IgD-negative memory B cell (primary cell): ENCODE measurements at regions not wholly inside any gene's neighbourhood (a gene's known extent, or its start where the extent isn't known, plus 50 kb on each side); places are given as distances from the start of the nearest gene placed in this dataset.
"Not testable (repeated sequence)": the region's sequence is repeated elsewhere in the genome, so short reads cannot be mapped to it uniquely, and the experiment has no call there.

ENCODE experiments used
- H3K27ac Mint-ChIP-seq, 3 donors: one replicate each; pipeline ENCODE4 v1.8.0; 2020 to 2022; ENCODE audit warnings: mild to moderate bottlenecking in 3 of 3, mixed read lengths in 3 of 3, moderate library complexity in 1 of 3
- H3K27me3 Mint-ChIP-seq: one replicate; pipeline ENCODE4 v1.8.0; 2021; ENCODE audit warnings: mixed read lengths
- H3K36me3 Mint-ChIP-seq: one replicate; pipeline ENCODE4 v1.8.0; 2020; ENCODE audit warnings: mild to moderate bottlenecking, mixed read lengths
- H3K4me1 Mint-ChIP-seq, 3 donors: one replicate each; pipeline ENCODE4 v1.8.0; 2020 to 2022; ENCODE audit warnings: mixed read lengths in 3 of 3, mild to moderate bottlenecking in 1 of 3
- H3K4me3 Mint-ChIP-seq, 4 donors: one replicate each; pipeline ENCODE4 v1.8.0; 2020 to 2022; ENCODE audit warnings: mild to moderate bottlenecking in 4 of 4, mixed read lengths in 4 of 4, moderate library complexity in 3 of 4
- H3K9me3 Mint-ChIP-seq, 3 donors: one replicate each; pipeline ENCODE4 v1.8.0; 2020 to 2021; ENCODE audit warnings: mixed read lengths in 3 of 3, mild to moderate bottlenecking in 1 of 3

DNA sequence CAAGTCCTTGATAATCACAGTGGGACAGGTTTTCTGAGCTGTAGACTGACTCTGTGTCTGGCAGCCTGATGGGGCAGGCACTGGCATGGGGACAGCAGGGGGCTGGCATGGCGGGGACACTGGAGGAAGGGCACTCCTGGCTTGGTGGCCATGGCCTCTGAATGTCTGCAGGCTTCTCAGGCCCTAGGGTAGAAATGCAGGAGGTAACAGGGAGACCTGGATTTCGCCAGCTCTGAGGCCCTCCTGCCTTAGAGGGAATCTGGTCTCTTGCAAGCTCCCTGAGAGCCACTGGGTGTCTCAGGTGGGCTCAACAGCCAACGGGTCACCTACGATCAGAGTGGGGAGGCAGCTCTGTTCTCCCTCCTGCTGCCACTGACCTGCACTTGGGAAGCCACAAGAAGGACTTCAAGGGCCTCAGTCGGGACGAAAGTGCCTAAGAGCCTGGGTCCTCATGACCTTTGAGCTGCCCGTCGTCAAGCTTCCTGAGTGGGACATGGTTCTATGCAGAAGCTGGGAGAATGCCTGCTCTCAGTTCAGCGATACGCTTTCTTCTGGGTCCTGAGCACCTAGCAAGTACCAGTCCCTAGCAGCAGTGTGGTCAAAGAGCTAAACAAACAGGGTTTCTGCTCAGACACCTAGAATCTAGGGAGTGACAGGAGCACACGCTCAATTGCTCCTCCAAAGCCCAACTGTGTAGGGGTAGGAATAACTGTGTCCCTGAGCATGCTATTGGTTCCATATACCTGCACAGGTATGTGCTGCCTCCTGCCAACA, 569.0 kb downstream of the PTPRU start:
- Mint-ChIP-seq H3K4me1 (peaks cover 0 to 1% (median 0%) of the 10 kb centered on the region in 3 donors), H3K27ac (no peak overlapping the region), H3K27me3 (peaks cover 14% of the 10 kb centered on the region), H3K4me3 (no peak overlapping the region), H3K36me3 (no peaks in the 10 kb centered on the region), H3K9me3 (no peaks in the 10 kb centered on the region)

DNA sequence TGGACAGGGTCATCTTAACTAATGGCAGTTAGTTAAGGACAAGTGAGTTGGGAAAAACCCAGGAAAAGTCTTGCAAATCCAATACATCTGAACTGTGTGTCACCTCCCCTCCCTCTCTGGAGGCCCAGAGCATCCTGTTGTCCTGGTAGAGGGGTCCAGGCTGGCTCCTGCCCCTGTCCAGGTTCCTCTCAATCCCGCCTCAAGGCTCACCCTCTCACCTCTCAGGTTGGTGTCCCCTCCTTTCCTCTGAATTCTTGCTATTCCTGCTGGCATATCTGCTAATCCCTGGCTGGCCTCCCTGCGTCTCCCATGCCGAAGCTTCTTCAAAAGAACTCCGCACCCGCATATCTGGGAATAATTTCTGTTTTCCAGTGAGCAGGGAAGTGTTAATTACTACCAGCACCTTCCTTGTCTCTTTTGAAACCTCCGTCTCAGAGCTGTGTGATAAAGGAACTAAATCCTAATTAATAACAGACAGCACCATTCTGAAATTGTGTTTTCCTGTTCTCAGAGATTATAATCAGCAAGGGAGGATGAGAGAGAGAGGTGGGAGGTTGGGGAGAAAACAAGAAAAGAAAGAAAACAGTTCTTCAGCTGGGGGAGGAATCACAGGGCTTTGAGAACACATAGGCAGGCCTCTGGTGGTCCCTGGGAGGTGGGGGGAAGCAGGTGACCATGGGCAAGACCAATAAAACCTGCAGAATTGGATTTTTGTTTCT, 568.0 kb downstream of the PTPRU start:
- peaks cover 1% of the 10 kb centered on the region for H3K36me3 Mint-ChIP-seq
- no peak overlapping the region for H3K27ac Mint-ChIP-seq
- no peaks in the 10 kb centered on the region for H3K4me1 Mint-ChIP-seq
- peaks cover 14% of the 10 kb centered on the region for H3K27me3 Mint-ChIP-seq
- H3K4me3 Mint-ChIP-seq, result no peak overlapping the region
- H3K9me3 Mint-ChIP-seq, result no peaks in the 10 kb centered on the region

DNA sequence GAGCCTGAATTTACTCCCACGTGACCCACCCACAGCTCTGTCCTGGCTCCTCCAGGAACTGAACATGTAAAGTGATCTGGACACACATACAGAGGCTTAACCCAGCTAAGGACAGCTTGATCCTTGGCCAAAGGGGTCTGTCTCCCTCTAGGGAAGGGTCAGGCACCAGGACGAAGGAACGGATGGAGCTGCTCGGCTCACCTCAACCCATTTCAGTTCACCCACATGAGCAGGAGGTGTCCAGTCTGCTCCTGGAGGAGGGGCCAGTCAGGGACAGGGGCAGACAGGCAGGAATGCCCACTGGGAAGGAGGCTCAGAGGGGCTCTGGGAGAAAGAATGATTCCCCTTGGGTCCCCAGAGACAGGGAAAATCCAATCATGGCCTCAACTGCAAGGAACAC, 567.2 kb downstream of the PTPRU start:
- H3K9me3 Mint-ChIP-seq, result no peaks in the 10 kb centered on the region
- no peak overlapping the region for H3K27ac Mint-ChIP-seq
- H3K4me1 Mint-ChIP-seq, result no peaks in the 10 kb centered on the region
- H3K36me3 Mint-ChIP-seq, result peaks cover 1% of the 10 kb centered on the region
- peak overlapping the region in 1 of 4 donors; percentile 1 for H3K4me3 Mint-ChIP-seq
- H3K27me3 Mint-ChIP-seq, result peaks cover 11% of the 10 kb centered on the region

DNA sequence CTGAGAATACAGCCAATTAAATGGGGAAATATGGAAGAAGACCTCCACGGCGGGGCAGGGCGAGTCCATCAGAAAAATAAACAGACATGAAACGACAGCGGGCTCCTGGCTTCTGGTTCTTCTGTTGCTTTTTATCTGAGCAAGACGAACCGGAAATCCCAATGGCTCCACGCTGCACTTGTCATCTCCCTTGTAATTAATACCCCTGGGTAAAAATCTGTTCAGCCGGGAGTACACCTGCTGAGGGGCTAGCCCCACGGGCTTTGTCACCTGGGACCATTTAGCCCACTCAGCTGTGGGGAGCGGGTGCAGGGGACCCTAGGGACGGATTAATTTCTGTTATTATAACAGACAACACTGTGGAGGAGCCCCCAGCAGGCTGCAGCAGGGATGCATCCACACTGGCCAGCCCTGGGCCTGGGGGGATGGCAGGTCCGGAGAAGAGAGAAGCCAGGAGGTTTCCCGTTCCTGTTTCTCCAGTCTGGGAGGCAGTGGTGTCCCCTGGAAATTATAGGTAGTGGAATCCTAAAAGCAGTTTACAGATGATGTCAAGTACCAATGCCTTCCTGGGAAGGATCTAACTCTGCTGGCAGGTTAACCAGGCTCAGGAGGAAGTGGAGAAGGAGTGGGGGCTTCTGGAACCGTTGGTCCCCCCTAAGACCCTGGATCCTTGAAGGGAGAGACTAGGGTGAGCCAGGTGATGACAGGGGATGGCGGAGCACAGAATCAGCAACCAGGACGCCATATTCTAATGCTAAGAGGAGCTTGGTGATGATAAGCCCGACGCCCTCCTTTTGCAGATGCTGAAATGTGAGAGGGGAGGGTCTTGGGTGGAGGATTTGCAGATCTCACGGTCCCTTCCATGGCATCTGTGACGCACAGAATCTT, 566.1 kb downstream of the PTPRU start:
- H3K27me3 Mint-ChIP-seq, result peaks cover 11% of the 10 kb centered on the region
- H3K27ac Mint-ChIP-seq, result no peak overlapping the region
- H3K4me1 Mint-ChIP-seq, result no peaks in the 10 kb centered on the region
- H3K36me3 Mint-ChIP-seq, result peaks cover 1% of the 10 kb centered on the region
- no peaks in the 10 kb centered on the region for H3K9me3 Mint-ChIP-seq
- H3K4me3 Mint-ChIP-seq, result no peak overlapping the region

DNA sequence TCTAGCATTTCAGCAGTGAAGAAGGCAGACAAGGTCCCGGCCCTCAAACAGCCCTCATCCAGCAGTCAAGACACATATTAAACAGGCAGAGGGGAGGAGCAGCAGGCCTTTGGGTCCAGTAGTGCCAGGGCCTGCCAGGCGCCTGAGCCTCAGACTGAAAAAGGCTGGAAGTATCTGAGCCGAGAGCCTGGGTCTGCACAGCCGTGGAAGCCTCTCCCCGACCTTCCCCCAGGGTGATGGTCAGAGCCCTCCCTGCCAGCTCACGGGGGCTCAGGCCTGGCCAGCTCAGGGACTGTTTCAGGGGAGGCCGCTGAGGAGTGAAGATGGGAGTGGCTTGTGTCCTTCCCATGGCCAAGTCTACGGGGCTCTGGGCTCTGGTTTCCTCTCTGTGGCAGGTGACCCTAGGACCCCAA, 565.2 kb downstream of the PTPRU start:
- peaks cover 11% of the 10 kb centered on the region for H3K27me3 Mint-ChIP-seq

DNA sequence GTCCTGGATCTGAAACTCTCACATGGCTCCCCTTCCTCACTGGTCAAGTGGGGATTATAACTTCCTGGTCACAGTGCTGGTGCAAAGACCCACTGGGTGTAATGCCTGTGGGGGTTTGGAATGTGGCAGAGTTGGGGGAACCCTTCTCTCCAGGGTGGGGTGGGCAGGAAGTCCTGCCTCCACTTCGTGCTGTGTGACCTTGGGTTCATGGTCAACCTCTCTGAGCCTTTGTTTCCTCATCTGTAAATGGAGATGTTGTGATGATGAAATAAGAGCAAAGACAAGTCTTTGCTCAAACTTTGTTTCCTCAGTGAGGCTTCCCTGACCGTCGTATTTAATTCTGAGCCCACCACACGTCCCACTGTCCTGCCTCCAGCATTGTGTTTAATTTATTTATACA, 564.7 kb downstream of the PTPRU start:
- no peaks in the 10 kb centered on the region for H3K4me1 Mint-ChIP-seq
- no peak overlapping the region for H3K27ac Mint-ChIP-seq
- peaks cover 11% of the 10 kb centered on the region for H3K27me3 Mint-ChIP-seq
- no peak overlapping the region for H3K4me3 Mint-ChIP-seq
- H3K9me3 Mint-ChIP-seq, result no peaks in the 10 kb centered on the region
- H3K36me3 Mint-ChIP-seq, result peaks cover 1% of the 10 kb centered on the region

More for the DNA sequence above, 565.2 kb downstream of the PTPRU start:
- Mint-ChIP-seq H3K36me3 (peaks cover 1% of the 10 kb centered on the region), H3K27ac (no peak overlapping the region), H3K9me3 (no peaks in the 10 kb centered on the region), H3K4me1 (no peaks in the 10 kb centered on the region), H3K4me3 (no peak overlapping the region)

DNA sequence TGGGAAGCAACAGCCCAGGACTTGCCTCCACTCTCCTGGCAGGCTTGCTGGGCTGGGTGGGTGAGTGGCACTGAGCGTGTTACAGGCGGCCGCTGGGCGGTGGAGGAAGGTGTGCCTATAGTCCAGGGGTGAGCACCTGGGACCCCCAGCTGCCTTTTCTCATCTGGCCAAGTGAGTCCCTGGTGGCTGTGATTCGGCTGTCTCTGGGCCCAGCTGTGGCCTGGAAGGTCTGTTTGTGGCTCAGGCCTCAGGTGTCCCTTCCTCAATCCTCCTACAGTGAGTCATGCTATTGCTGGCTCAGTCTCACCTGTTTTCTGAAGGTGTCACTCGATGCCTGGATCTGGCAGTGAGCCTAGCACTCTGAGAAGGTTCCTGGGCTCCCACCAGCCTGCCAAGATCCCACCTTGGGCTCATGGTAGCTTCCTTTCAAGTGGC, 564.2 kb downstream of the PTPRU start:
- Mint-ChIP-seq H3K27me3 (peaks cover 11% of the 10 kb centered on the region), H3K27ac (no peak overlapping the region), H3K4me3 (no peak overlapping the region)

DNA sequence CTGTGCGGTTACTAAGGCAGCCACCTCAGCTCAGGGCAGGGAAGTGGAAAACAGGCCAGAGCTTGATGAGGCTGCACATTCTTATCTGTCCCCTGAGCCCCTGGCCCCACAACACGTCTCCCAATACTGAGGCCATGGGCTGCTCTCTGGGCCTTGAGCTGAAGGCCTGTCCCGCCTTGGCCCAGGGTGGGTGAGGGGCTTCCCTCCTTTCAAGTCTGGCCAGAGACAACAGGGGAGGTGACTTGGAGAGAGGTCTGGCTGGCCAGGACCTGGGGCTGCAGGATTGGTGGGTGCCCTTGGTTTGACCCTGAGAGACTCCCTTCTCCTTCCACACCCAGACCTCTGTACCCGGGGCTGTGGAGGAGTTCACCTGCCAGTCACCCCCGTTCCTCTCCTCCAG, 563.8 kb downstream of the PTPRU start:
- H3K4me3 Mint-ChIP-seq, result no peak overlapping the region
- peaks cover 0 to 7% (median 6%) of the 10 kb centered on the region in 3 donors for H3K9me3 Mint-ChIP-seq
- H3K4me1 Mint-ChIP-seq, result no peaks in the 10 kb centered on the region
- no peak overlapping the region for H3K27ac Mint-ChIP-seq
- peaks cover 11% of the 10 kb centered on the region for H3K27me3 Mint-ChIP-seq
- peaks cover 1% of the 10 kb centered on the region for H3K36me3 Mint-ChIP-seq

More for the DNA sequence above, 564.2 kb downstream of the PTPRU start:
- peaks cover 1% of the 10 kb centered on the region for H3K36me3 Mint-ChIP-seq
- no peaks in the 10 kb centered on the region for H3K4me1 Mint-ChIP-seq
- H3K9me3 Mint-ChIP-seq, result peaks cover 0 to 4% (median 3%) of the 10 kb centered on the region in 3 donors

DNA sequence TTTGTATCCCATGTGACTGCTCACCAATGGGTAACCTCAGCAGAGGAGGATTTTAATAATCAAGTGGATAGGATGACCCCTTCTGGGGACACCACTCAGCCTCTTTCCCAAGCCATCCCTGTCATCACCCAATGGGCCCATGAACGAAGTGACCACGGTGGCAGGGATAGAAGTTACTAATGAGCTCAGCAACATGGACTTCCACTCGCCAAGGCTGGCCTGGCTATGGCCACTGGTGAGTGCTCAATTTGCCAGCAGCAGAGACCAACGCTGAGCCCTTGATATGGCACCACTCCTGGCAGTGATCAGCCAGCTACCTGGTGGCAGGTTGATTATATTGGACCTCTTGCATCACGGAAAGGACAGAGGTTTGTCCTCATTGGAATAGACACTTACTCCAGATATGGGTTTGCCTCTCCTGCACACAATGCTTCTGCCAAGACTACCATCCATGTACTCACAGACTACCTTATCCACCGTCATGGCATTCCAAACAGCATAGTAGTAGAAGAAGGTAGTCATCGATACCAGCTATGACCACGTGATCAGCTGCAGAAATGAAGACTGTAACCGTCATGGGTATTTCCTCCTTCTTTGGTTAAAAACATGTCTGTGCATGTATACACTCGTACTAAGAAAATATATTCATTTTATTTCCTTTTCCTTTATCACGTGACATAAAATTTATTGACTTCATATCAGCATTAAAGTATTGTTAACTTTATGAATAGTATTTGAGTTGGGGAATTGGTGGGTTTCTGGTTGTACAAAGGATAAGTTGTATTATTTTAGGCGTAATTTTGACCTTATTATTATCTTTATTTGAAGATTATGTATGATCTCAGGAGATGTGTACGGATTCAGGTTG, 562.6 kb downstream of the PTPRU start:
- peaks cover 0 to 11% (median 8%) of the 10 kb centered on the region in 3 donors for H3K9me3 Mint-ChIP-seq
- H3K4me1 Mint-ChIP-seq, result no peaks in the 10 kb centered on the region
- H3K36me3 Mint-ChIP-seq, result peaks cover 1% of the 10 kb centered on the region
- H3K27me3 Mint-ChIP-seq, result peaks cover 8% of the 10 kb centered on the region
- no peak overlapping the region for H3K4me3 Mint-ChIP-seq
- no peak overlapping the region for H3K27ac Mint-ChIP-seq

DNA sequence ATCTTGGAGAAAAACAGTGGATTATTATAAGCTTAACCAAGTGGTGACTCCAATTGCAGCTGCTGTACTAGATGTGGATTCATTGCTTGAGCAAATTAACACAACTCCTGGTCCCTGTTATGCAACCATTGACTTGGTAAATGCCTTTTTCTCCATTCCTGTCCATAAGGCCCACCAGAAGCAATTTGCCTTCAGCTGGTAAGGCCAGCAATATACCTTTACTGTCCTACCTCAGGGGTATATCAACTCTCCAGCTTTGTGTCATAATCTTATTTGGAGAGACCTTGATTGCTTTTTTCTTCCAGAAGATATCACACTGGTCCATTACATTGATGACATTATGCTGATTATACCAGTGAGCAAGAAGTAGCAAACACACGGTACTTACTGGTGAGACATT, 560.8 kb downstream of the PTPRU start:
- not testable (repeated sequence) for H3K27me3 Mint-ChIP-seq, H3K4me3 Mint-ChIP-seq, H3K36me3 Mint-ChIP-seq, H3K27ac Mint-ChIP-seq, H3K4me1 Mint-ChIP-seq
- peaks cover 0 to 11% (median 8%) of the 10 kb centered on the region in 3 donors for H3K9me3 Mint-ChIP-seq

DNA sequence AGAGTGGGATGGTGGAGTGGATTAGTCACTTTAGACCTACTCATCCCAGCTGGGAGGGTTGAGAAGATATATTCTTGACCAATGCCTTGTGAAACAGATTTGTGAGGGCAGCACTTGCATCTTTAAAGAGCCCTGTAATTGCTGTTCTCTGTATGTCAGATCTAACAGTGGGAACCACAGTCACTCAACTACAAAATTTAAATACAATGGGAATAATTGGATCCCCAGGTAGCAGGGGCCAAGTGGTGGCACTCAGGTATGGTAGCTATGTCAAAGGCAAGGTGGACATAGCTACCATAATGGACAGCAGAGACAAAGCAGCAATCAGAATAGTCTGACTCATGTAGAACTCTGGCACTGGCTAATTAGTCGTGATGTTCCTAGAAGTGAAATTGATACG, 559.6 kb downstream of the PTPRU start:
- not testable (repeated sequence) for H3K27me3 Mint-ChIP-seq

DNA sequence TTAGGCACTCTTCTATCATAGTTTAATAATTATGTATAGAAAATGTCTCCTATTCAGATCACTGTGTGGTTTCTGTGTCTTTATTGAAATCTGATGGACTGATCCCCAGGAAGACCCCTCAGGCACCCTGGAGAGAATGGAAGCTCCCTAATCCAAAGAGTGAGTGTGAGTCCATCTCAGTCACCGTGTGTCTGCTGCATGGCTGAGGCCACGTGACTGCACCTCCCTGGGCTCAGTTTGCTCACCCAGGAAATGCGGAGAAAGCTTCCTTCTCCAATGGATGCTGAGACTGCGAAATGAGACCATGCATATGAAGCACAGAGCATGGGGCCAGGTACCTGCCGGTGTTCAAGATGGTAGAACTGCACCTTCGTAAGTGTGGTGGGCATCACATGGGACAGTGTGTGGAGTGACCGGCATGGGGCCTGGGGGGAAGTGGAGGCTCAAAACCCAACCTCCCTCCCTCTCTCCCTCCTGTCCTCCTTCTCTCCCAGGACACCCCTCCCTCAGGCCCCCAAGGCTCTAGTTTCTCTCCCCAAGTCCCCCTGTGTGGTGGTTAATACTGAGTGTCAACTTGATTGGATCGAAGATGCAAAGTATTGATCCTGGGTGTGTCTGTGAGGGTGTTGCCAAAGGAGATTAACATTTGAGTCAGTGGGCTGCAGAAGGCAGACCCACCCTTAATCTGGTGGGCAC, 557.5 kb downstream of the PTPRU start:
- Mint-ChIP-seq H3K4me1 (no peaks in the 10 kb centered on the region), H3K4me3 (no peak overlapping the region), H3K27me3 (peaks cover 3% of the 10 kb centered on the region), H3K27ac (no peak overlapping the region), H3K9me3 (peaks cover 0 to 11% (median 8%) of the 10 kb centered on the region in 3 donors), H3K36me3 (no peaks in the 10 kb centered on the region)

More for the DNA sequence above, 559.6 kb downstream of the PTPRU start:
- not testable (repeated sequence) for H3K4me3 Mint-ChIP-seq, H3K36me3 Mint-ChIP-seq, H3K4me1 Mint-ChIP-seq, H3K27ac Mint-ChIP-seq
- peaks cover 0 to 11% (median 8%) of the 10 kb centered on the region in 3 donors for H3K9me3 Mint-ChIP-seq

DNA sequence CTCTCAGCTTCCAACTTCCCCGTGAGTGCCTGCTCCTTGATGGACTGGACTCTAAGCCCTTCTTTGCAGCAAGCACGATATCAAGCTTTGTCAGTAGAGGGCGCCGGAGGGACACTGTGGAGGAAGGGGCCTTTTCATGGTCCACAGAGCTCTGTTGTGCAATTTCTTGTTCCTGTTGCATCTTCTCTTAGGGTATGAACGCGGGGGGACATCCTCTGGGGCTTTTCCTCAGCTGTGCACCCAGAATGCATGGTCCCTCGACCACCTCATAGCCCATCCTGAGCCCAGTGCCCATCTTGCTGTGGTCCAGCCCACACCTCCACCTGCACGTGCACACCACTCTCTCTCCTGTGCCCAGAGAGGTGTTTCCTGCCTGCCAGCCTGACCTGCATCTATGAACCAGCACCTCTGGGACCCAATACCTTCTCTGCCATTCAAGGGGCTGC, 556.8 kb downstream of the PTPRU start:
- Mint-ChIP-seq H3K4me1 (no peaks in the 10 kb centered on the region), H3K36me3 (no peaks in the 10 kb centered on the region), H3K27me3 (peaks cover 4% of the 10 kb centered on the region)

DNA sequence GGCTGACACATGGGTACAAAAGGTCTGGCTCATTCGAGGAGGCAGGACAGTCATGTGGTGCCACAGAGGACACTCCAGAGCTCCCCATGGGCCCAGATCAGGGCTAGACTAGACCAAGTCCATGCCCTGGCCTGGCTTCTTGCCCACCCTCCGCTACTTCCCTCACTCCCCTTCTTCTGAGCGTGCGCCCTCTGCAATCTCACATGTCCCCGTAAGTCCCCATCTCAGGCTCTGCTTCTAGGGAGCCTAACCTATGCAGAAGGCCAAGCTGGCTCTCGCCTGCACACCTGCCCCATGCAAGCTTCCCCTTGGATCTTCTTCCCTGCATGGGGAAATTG, 553.6 kb downstream of the PTPRU start:
- peaks cover 0 to 4% (median 2%) of the 10 kb centered on the region in 3 donors for H3K9me3 Mint-ChIP-seq
- no peaks in the 10 kb centered on the region for H3K4me1 Mint-ChIP-seq
- no peak overlapping the region for H3K27ac Mint-ChIP-seq
- no peaks in the 10 kb centered on the region for H3K36me3 Mint-ChIP-seq
- no peak overlapping the region for H3K4me3 Mint-ChIP-seq
- H3K27me3 Mint-ChIP-seq, result peaks cover 9% of the 10 kb centered on the region

More for the DNA sequence above, 556.8 kb downstream of the PTPRU start:
- no peak overlapping the region for H3K4me3 Mint-ChIP-seq
- H3K27ac Mint-ChIP-seq, result no peak overlapping the region
- peaks cover 0 to 11% (median 8%) of the 10 kb centered on the region in 3 donors for H3K9me3 Mint-ChIP-seq
